SK-N-SH treated with all-trans-retinoic acid at 6 μM for 48 hours (cell line): ENCODE measurements at regions not wholly inside any gene's neighbourhood (a gene's known extent, or its start where the extent isn't known, plus 50 kb on each side); places are given as distances from the start of the nearest gene placed in this dataset.

ENCODE experiments used
- ARNTL ChIP-seq: fragments of 450-650 bp; formaldehyde crosslinking; IDR thresholded peaks from 2 replicates; pipeline ENCODE4 v1.5.0; 2020; ENCODE audit warnings: low read depth, mild to moderate bottlenecking, moderate library complexity, borderline replicate concordance
- CREB5 ChIP-seq: fragments of 250-450 bp; sonication (Bioruptor Pico); IDR thresholded peaks from 2 replicates; pipeline ENCODE4 v1.5.1; 2020; ENCODE audit warnings: low read depth, mild to moderate bottlenecking, moderate library complexity
- CSDC2 ChIP-seq: fragments of 250-450 bp; sonication (Bioruptor Pico); IDR thresholded peaks from 2 replicates; pipeline ENCODE4 v1.5.0; 2020; ENCODE audit warnings: mild to moderate bottlenecking, moderate library complexity
- GLIS3 ChIP-seq: fragments of 250-450 bp; sonication (Bioruptor Pico); IDR thresholded peaks from 2 replicates; pipeline ENCODE4 v1.5.0; 2020; ENCODE audit warnings: mild to moderate bottlenecking, moderate library complexity
- ISL1 ChIP-seq: fragments of 250-450 bp; sonication (Bioruptor Pico); IDR thresholded peaks from 2 replicates; pipeline ENCODE4 v2.1.2; 2022; ENCODE audit warnings: mild to moderate bottlenecking, moderate library complexity
- PATZ1 ChIP-seq: fragments of 250-450 bp; sonication (Bioruptor Pico); IDR thresholded peaks from 2 replicates; pipeline ENCODE4 v1.8.0; 2020; ENCODE audit warnings: mild to moderate bottlenecking, moderate library complexity, borderline replicate concordance
- RARB ChIP-seq: fragments of 250-450 bp; sonication (Bioruptor Pico); IDR thresholded peaks from 2 replicates; pipeline ENCODE4 v1.8.0; 2021; ENCODE audit warnings: mild to moderate bottlenecking, moderate library complexity
- SNAI2 ChIP-seq: fragments of 250-450 bp; sonication (Bioruptor Pico); IDR thresholded peaks from 2 replicates; pipeline ENCODE4 v1.5.0; 2020; ENCODE audit warnings: mild to moderate bottlenecking, moderate library complexity
- TCF4 ChIP-seq: fragments of 250-450 bp; sonication (Bioruptor Pico); IDR thresholded peaks from 2 replicates; pipeline ENCODE4 v1.8.0; 2021; ENCODE audit warnings: mild to moderate bottlenecking, moderate library complexity, borderline replicate concordance
- TSHZ2 ChIP-seq: fragments of 250-450 bp; sonication (Bioruptor Pico); IDR thresholded peaks from 2 replicates; pipeline ENCODE4 v1.5.0; 2020; ENCODE audit warnings: mild to moderate bottlenecking, moderate library complexity
- ZNF565 ChIP-seq: fragments of 450-650 bp; formaldehyde crosslinking; conservative IDR thresholded peaks from 2 replicates; pipeline ENCODE4 v1.5.0; 2020; ENCODE audit warnings: low read depth, mild to moderate bottlenecking, moderate library complexity
- ZNF70 ChIP-seq: fragments of 450-650 bp; formaldehyde crosslinking; IDR thresholded peaks from 2 replicates; pipeline ENCODE4 v1.5.0; 2020; ENCODE audit warnings: mild to moderate bottlenecking, moderate library complexity
- ZNF8 ChIP-seq: fragments of 450-650 bp; formaldehyde crosslinking; IDR thresholded peaks from 2 replicates; pipeline ENCODE4 v1.5.0; 2020; ENCODE audit warnings: mild to moderate bottlenecking, moderate library complexity

GRCh38 chrX:40514376-40514775 lies 66.4 kb upstream of the ATP6AP2 start:
- TF ChIP-seq CREB5 (CRISPR knock-in tag) (no peak), GLIS3 (no peak), PATZ1 (CRISPR knock-in tag) (no peak), RARB (CRISPR knock-in tag) (no peak), ISL1 (no peak), ZNF565 (no peak), TSHZ2 (CRISPR knock-in tag) (no peak), ZNF8 (CRISPR knock-in tag) (no peak), CSDC2 (no peak), SNAI2 (CRISPR knock-in tag) (no peak), ARNTL (CRISPR knock-in tag) (no peak), TCF4 (CRISPR knock-in tag) (no peak), ZNF70 (CRISPR knock-in tag) (no peak)
